Caco-2 (cell line): ENCODE measurements at regions not wholly inside any gene's neighbourhood (a gene's known extent, or its start where the extent isn't known, plus 50 kb on each side); places are given as distances from the start of the nearest gene placed in this dataset.

Experiments used
- BruUV-seq: library from RNA; stranded (reverse); fragments of 400-500 nt; replicated peaks from 2 replicates; lab custom pipeline; 2021; lab: Mats Ljungman, UMichigan
- CTCF ChIA-PET: fragments of 300-600 bp; sonication (Branson Sonifier 250); formaldehyde crosslinking; loops from one replicate; lab custom pipeline; 2022; ENCODE audit warnings: antibody characterized with exemption; lab: Charles Lee
- POLR2A ChIA-PET: fragments of 300-600 bp; sonication (Branson Sonifier 250); formaldehyde crosslinking; loops from one replicate; lab custom pipeline; 2022; ENCODE audit warnings: antibody characterized with exemption; lab: Charles Lee
- DNase-seq, 2 experiments: peaks; one replicate each; pipeline versions ENCODE4 v3.0.0 to v3.0.0-alpha.2; 2020 to 2022
- H3K27me3 ChIP-seq: replicated peaks from 2 replicates; pipeline ENCODE4 v1.6.0; 2011; ENCODE audit warnings: low read length; ENCODE audit not compliant: control insufficient read depth, insufficient read depth
- H3K36me3 ChIP-seq: 2 replicates; pipeline ENCODE4 v1.5.1; 2011; ENCODE audit warnings: low read length; ENCODE audit not compliant: control insufficient read depth, insufficient read depth
- H3K4me1 ChIP-seq: fragments of 250-450 bp; sonication (Bioruptor Pico); 2 replicates; pipeline ENCODE4 v1.5.1; 2020; ENCODE audit warnings: mild to moderate bottlenecking
- H3K4me3 ChIP-seq: 2 replicates; pipeline ENCODE4 v1.5.1; 2011; ENCODE audit warnings: low read depth, mild to moderate bottlenecking, control low read depth, low read length
- H3K9me3 ChIP-seq: fragments of 250-450 bp; sonication (Bioruptor Pico); 2 replicates; pipeline ENCODE4 v1.5.1; 2020; ENCODE audit warnings: mild to moderate bottlenecking, moderate library complexity
- H3K27ac Mint-ChIP-seq: one replicate; pipeline ENCODE4 v1.8.0; 2022; ENCODE audit warnings: mixed read lengths; ENCODE audit not compliant: unreplicated experiment
- H3K27me3 Mint-ChIP-seq: one replicate; pipeline ENCODE4 v1.8.0; 2022; ENCODE audit warnings: mixed read lengths; ENCODE audit not compliant: insufficient read depth, unreplicated experiment
- H3K36me3 Mint-ChIP-seq: one replicate; pipeline ENCODE4 v1.8.0; 2022; ENCODE audit warnings: mild to moderate bottlenecking, mixed read lengths; ENCODE audit not compliant: insufficient read depth, unreplicated experiment
- H3K4me1 Mint-ChIP-seq: one replicate; pipeline ENCODE4 v1.8.0; 2022; ENCODE audit warnings: low read depth, mixed read lengths; ENCODE audit not compliant: unreplicated experiment
- H3K4me3 Mint-ChIP-seq: one replicate; pipeline ENCODE4 v1.8.0; 2022; ENCODE audit warnings: mild to moderate bottlenecking, moderate library complexity, mixed read lengths; ENCODE audit not compliant: unreplicated experiment
- H3K9me3 Mint-ChIP-seq: one replicate; pipeline ENCODE4 v1.8.0; 2022; ENCODE audit warnings: mixed read lengths; ENCODE audit not compliant: unreplicated experiment
- intact Hi-C: fragments of 100-400 bp; cut with micrococcal nuclease; formaldehyde crosslinking; loops from one replicate; pipeline ENCODE4 v1.10.0; 2022; ENCODE audit not compliant: unreplicated experiment
- TF ChIP-seq, protein P1 (sequence below), 2 experiments: fragments of 200-600 bp in 1 of 2; IDR thresholded peaks; 1 replicate in 1 of 2; 2 replicates in 1 of 2; pipeline versions ENCODE4 v1.5.1 to v1.8.0; 2011 to 2022; ENCODE audit warnings: antibody characterized with exemption in 1 of 2, control low read depth in 1 of 2, inconsistent platforms in 1 of 2, low read depth in 1 of 2, low read length in 1 of 2, mild to moderate bottlenecking in 1 of 2, moderate library complexity in 1 of 2; ENCODE audit not compliant: insufficient read depth in 1 of 2, severe bottlenecking in 1 of 2, unreplicated experiment in 1 of 2

DNA sequence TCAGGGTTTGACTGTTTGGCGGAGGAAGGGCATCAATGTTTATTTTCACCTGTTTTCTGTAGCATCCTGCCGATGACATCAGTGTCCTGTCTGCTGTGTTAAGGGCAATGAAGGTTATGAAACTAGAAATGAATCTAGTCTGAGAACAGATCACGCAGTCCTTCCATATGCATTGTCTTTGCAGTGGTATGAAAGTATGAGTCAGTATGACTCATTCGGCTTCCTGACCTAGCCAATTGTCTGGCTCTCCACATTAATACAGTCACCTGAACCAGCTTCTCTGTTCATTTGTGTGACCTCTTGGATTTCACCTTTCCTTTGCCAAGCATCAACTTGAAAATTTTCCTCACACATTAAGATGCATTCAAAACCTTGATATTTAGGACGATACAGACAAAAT lies 353.8 kb downstream of the RND3 start:
- peak; percentile 55 to 58 for DNase-seq
- Mint-ChIP-seq H3K36me3 (no peaks in the 10 kb centered on the region), H3K27me3 (no peaks in the 10 kb centered on the region), H3K27ac (no peak overlapping the region), H3K9me3 (peaks cover 2% of the 10 kb centered on the region), H3K4me1 (peaks cover 34% of the 10 kb centered on the region), H3K4me3 (no peak overlapping the region)
- Histone ChIP-seq H3K36me3 (no peaks in the 10 kb centered on the region), H3K27me3 (no peaks in the 10 kb centered on the region), H3K4me3 (no peak overlapping the region), H3K9me3 (no peaks in the 10 kb centered on the region; the same call in 1 of the 2 replicates), H3K4me1 (peaks cover 43% of the 10 kb centered on the region)
- POLR2A ChIA-PET: no interaction called here
- no TSS peak for BruUV-seq
- CTCF ChIA-PET: no interaction called here
- TF ChIP-seq, protein P1, sequence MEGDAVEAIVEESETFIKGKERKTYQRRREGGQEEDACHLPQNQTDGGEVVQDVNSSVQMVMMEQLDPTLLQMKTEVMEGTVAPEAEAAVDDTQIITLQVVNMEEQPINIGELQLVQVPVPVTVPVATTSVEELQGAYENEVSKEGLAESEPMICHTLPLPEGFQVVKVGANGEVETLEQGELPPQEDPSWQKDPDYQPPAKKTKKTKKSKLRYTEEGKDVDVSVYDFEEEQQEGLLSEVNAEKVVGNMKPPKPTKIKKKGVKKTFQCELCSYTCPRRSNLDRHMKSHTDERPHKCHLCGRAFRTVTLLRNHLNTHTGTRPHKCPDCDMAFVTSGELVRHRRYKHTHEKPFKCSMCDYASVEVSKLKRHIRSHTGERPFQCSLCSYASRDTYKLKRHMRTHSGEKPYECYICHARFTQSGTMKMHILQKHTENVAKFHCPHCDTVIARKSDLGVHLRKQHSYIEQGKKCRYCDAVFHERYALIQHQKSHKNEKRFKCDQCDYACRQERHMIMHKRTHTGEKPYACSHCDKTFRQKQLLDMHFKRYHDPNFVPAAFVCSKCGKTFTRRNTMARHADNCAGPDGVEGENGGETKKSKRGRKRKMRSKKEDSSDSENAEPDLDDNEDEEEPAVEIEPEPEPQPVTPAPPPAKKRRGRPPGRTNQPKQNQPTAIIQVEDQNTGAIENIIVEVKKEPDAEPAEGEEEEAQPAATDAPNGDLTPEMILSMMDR (IDR thresholded peaks at IDR 0.05; ENCODE audit: insufficient read depth in 1 of 2, low read depth in 1 of 2, low read length in 1 of 2, severe bottlenecking in 1 of 2, unreplicated experiment in 1 of 2): no peak
- intact Hi-C loops: loop anchor here (1.0 to 10.0 kb wide), 2 partner anchors 43 to 481 kb away; no protein-coding TSS in a partner anchor

DNA sequence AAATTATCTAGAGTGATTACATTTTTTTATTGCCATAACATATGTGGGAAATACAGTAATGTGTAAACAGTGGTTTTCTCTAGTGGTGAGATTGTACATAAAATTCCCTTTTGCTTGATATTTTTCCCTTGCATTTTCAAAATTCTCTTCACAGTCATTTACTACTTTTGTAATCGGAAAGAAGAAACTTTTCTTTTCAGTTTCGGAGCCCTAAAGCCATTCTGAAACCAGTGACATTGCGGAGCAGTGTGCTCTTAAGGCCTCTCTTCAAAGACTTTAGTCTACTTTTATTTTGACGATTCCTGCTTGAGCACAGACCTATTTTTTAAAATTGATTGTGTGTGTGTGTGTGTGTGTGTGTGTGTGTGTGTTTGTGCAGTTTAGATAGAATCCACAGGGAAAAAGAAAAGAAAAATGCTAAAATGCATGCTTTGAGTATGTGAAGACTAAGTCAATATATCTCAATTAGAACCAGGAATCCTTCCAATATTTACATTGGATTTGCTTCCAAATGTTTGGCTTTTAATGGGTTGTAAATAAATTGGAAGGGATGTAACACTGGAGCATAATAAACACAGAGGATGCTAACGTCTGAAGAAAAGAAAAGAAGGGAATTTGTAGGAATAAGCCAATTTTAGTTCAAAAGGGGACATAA lies 357.4 kb downstream of the RND3 start:
- H3K36me3 ChIP-seq: no peaks in the 10 kb centered on the region
- H3K4me1 Mint-ChIP-seq: peaks cover 35% of the 10 kb centered on the region
- H3K4me1 ChIP-seq: peaks cover 38% of the 10 kb centered on the region
- no peaks in the 10 kb centered on the region for H3K36me3 Mint-ChIP-seq
- H3K4me3 Mint-ChIP-seq: peak overlapping the region; percentile 1
- peaks cover 10% of the 10 kb centered on the region for H3K9me3 Mint-ChIP-seq
- H3K27me3 ChIP-seq: no peaks in the 10 kb centered on the region
- BruUV-seq: no TSS peak
- intact Hi-C loops: loop anchor here (1.0 to 10.0 kb wide), 2 partner anchors 357 to 485 kb away; partner anchors contain the start of gene RND3
- no peak for DNase-seq
- no peaks in the 10 kb centered on the region for H3K27me3 Mint-ChIP-seq
- H3K9me3 ChIP-seq: no peaks in the 10 kb centered on the region; the same call in 1 of the 2 replicates
- TF ChIP-seq, protein P1 (IDR thresholded peaks at IDR 0.05; ENCODE audit: insufficient read depth in 1 of 2, low read depth in 1 of 2, low read length in 1 of 2, severe bottlenecking in 1 of 2, unreplicated experiment in 1 of 2): no peak
- CTCF ChIA-PET: no interaction called here
- POLR2A ChIA-PET: no interaction called here
- no peak overlapping the region for H3K27ac Mint-ChIP-seq
- no peak overlapping the region for H3K4me3 ChIP-seq

DNA sequence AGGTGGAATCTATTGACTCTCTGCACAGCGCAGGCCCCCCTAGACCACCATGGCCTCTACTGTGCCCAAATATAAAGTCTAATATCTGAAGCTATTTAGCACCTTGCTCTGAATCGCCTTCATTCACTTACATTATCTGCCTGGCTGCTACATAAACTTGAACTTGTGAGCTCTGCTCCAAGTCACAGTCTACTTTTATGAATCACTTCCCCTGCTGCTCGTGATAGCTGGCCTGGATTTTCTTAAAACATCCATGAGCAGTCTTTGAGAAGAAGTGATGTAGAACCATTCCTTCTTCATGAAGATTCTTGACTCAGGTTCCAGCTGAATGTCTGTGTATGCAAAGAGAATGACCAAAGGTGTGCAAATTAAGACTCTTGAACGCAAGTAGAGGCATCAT lies 359.5 kb downstream of the RND3 start:
- no peak for DNase-seq
- H3K4me3 Mint-ChIP-seq: no peak overlapping the region
- H3K9me3 Mint-ChIP-seq: peaks cover 10% of the 10 kb centered on the region
- no peaks in the 10 kb centered on the region for H3K27me3 Mint-ChIP-seq
- no peak overlapping the region for H3K27ac Mint-ChIP-seq
- Histone ChIP-seq H3K4me3 (no peak overlapping the region), H3K36me3 (no peaks in the 10 kb centered on the region), H3K27me3 (no peaks in the 10 kb centered on the region), H3K9me3 (no peaks in the 10 kb centered on the region; the same call in 1 of the 2 replicates), H3K4me1 (peaks cover 25% of the 10 kb centered on the region)
- ChIA-PET CTCF (no interaction called here), POLR2A (no interaction called here)
- intact Hi-C loops: no loop called here
- BruUV-seq: no TSS peak
- no peaks in the 10 kb centered on the region for H3K36me3 Mint-ChIP-seq
- peaks cover 22% of the 10 kb centered on the region for H3K4me1 Mint-ChIP-seq
- TF ChIP-seq, protein P1 (IDR thresholded peaks at IDR 0.05; ENCODE audit: insufficient read depth in 1 of 2, low read depth in 1 of 2, low read length in 1 of 2, severe bottlenecking in 1 of 2, unreplicated experiment in 1 of 2): no peak
